ENCODE measurements at regions not wholly inside any gene's neighbourhood (a gene's known extent, or its start where the extent isn't known, plus 50 kb on each side); places are given as distances from the start of the nearest gene placed in this dataset.
"Not testable (repeated sequence)": the region's sequence is repeated elsewhere in the genome, so short reads cannot be mapped to it uniquely, and the experiment has no call there.

DNA sequence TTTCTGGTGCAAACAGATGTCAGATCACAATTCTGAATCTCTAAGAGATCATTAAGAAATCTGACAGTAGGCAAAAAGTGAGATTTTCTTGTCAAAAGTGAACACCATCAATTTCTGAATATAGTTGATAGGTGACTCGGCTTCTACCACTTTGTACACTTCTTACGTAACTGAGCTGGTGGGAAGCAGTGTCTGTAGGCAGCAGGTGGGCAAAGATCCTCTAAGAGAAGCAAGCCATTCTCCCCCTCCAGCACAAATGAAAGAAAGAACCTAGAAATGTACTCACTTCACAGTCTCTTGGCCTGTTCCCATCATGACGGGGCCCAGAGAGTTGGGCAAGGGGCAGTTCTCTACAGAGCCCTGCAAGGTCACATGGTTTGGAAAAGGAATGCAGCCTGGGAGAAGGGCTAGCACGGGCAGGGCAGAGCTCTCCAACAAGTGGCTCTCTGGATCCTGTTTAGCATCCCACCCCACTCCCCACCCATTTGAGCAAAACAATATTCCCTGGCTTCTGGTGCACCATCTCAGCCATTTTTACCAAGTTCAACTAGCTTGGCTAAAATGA lies 412.6 kb downstream of the LTN1 start:
- no peak for DNase-seq

DNA sequence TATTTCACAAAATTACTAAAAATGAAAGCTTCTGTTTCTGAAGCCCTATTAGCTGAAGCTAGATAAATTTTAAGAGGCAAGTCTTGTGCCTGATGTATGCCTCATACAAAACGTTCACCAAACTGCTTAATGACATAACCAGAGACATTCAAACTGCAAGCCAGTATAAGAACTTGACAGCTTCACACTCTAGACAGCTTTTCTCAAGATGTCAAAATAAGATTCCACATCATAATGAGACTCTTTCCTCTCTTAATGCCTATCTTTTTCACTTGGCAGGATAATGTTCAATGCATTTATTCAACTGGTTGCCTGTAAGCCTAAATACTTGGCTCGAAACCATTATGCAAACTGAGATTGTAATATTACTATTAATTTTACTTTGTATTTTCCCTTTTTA lies 424.0 kb downstream of the LTN1 start:
- no peak for DNase-seq

DNA sequence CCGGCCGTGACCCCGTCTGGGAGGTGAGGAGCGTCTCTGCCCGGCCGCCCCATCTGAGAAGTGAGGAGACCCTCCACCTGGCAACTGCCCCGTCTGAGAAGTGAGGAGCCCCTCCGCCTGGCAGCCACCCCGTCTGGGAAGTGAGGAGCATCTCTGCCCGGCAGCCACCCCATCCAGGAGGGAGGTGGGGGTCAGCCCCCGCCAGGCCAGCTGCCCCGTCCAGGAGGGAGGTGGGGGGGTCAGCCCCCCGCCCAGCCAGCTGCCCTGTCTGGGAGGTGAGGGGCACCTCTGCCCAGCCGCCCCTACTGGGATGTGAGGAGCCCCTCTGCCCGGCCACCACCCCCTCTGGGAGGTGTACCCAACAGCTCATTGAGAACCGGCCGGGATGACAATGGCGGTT lies 428.7 kb downstream of the LTN1 start:
- DNase-seq = not testable (repeated sequence)

DNA sequence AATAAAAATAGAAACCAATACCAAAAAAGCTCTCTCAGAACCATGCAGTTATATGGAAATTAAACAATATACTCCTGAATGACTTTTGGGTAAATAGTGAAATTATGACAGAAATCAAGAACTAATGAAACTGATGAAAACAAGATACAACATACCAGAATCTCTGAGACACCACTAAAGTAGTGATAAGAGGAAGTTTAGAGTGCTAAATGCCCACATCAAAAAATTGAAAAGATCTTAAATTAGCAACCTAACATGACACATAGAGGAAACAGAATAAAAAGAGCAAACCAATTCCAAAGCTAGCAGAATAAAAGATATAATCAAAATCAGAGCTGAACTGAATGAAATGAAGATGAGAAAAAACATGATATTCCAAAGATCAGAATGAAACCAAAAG lies 430.9 kb downstream of the LTN1 start:
- no peak for DNase-seq

DNA sequence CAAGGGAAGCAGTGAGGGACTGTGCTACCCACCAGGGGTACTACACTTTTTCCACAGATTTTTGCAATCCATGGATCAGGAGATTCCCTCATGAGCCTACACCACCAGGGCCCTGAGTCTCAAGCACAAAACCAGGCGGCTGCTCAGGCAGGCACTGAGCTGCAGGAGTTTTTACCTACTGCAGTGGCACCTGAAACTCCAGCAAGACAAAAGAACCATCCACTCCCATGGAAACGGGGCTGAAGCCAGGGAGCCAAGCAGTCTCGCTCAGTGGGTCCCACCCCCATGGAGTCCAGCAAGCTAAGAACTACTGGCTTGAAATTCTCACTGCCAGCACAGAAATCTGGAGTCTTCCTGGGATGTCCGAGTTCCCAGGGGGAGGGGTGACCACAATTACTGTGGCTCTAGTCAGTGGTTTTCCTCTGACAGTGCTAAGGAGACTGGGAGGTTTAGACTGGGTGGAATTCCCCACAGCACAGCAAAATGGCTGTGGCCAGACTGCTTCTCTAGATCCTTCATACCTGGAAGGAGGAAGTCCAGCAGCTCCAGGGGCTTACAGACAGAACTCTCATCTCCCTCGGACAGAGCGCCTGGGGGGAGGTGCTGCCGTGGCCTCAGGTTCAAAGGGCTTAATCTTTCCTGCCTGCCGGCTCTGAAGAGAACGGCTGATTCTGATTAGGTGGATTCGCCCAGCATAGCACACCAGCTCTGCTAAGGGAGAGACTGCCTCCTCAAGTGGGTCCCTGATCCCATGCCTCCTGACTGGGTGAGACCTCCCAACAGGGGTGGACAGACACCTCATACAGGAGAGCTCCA lies 437.8 kb downstream of the LTN1 start:
- DNase-seq = no peak

DNA sequence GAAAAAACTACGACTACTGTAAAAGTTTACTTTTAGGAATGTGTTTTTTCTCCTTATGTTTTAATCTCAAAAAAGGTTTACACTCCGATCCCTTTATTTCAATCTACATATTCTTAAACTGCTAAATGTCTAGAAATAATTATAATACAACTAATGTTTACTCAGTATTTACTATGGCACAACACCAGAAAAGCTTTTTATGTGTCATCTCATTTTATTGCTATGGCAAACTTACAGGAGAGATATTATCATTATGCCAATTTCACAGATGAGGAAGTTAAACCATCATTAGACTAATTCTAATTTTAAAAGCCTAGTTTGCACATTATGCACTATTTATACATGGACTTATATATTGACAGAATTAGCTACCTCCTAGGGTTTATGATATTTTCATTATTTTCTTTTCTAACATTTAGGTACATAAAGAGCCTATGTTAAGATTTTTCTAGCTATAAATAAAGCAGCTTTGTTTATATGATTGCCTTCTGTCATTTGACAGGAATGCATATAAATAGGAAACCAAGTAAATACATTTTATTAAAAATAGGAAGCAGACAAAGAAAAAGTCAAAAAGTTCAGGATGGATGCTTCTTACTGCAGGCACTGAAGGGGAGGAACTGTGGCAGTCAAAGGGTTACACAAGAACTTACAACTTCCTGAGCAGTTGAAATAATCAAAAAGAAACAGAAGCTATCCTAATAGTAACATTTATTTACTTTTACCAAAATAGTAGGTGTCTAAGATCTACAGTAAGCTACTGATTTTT lies 442.4 kb downstream of the LTN1 start:
- no peak for DNase-seq

DNA sequence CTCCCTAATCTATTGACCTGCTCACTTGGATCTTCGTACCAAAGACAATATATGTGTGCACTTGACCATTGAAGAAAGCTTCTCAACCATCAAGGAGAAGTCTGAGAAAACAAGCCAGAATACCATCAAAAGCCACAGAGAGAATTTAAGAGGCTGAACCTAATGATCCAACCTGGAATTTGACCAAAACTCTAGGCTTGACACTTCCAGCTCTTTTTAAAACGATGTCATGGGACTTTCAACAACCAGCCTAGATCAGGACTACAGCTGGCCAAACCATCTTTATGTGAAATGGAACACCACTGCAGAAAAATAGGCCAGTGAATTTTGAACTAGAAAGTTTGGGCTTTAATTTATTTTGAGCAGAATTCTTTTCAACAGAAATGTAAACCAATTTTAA lies 444.4 kb downstream of the LTN1 start:
- no peak for DNase-seq

DNA sequence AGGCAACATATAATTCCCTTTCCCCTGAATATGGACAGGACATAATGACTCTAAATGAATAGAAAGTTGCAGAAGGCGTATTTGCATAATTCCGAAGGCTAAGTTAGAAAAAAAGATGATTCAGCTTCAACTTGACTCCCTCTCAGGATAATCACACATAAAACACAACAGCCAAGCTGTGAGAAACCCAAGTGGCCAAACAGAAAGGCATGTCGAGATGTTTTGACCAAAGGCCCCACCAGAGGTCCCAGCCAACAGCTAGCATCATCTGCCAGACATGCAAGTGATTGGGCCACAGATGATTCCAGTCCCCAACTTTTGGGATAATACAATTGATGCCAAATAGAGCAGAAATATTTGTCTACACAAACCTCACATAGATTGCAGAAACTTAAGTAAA lies 444.9 kb downstream of the LTN1 start:
- no peak for DNase-seq

DNA sequence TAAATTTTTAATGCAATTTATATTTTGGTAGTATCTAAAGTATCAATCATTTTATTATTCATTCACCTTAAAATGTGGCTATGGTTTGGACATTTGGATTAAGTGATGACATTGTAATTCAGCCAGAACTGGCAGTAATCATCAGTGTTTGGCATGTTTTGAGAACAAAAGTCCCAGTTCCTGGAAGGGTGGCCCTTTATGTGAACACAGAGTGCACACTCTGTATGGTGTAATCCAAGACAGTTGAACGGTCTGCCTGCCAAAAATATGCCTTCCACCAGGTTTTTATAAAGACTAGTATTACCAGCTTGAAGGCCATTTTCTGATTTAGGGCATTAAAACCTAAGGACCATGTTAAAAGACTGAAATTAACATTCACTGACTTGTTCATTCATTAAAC lies 448.7 kb downstream of the LTN1 start:
- no peak for DNase-seq

DNA sequence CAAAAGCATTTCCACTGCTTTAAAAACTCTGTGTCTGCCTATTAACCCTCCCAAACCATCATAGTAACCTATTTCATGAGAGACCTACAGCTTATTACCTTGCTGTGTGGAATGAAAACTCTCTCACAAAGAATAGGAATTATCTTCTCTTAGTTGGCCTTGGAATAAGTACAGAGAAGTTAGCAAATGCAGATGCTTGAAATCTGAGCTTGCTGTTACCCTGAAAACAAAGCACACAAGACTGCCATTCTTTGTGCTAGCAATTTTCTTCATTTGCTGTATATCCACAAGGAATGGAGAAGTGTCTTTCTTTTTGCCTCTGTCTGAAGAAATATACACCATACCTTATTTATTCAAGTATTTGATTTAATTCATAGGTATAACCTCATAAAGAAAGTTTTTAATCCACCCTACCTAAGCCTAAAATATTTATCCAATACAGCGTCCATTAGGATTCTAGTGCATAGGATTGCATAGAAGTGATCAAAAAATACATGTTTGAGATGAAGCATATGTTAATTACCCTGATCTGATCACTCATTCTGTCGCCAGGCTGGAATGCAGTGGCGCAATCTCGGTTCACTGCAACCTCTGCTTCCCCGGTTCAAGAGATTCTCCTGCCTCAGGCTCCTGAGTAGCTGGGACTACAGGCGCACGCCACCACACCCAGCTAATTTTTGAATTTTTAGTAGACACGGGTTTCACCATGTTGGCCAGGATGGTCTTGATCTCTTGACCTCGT lies 451.1 kb downstream of the LTN1 start:
- no peak for DNase-seq

DNA sequence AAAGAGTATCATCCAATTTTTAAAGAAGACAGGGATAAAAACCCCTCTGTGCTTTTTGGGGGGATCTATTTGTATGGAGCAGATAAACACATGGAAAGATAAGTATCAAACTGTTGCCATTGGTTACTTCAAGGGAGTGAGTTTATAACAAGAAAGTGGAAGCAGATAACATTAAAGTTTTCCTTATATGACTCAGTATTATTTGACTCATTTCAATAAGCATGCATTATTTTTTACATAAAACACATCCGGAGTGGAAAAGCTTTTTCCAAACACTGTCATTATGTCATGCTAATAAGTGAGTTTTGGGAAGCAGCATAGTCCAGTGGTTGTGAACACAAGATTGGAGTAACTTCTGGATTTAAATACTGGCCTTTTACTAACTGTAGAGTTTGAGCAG lies 452.2 kb downstream of the LTN1 start:
- DNase-seq = no peak

DNA sequence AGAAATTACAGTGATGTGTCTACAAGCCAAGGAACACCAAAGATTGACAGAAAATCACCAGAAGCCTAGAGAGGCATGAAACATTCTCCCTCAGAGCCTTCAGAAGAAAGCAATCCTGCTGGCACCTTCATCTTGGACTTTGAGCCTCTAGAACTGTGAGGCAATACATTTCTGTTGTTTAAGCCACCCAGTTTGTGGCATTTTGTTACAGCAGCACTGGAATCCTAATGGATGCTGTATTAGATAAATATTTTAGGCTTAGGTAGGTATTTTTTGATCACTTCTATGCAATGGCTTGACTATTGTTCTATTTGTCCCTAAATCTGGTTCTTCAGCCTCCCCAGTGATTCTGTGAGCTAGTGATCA lies 453.1 kb downstream of the LTN1 start:
- no peak for DNase-seq

DNA sequence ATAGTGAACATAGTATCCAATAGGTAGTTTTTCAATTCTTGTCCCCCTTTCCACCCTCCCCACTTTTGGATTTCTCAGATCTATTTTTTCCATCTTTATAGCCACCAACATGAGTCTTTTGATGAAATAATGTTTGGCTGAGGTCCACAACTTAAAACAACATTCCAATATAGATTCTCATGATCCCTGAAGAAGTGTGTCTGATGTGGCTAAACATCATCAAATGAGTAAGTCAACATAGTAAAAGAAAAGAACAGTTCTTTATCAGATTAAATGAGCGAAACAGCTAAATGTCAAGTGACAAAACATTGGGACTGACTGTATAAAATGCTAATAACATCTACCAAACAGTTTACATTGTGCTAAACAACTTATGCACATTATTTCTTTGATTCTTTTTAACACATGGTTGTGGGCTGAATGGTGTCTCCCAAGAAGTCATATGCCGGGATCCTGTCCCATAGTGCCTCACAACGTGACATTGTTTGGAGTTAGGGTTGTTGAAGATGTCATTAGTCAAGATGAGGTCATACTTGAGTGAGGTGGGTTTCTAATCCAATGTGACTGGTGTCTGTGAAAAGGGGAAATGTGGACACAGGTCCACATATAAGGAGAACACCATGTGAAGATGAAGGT lies 453.6 kb downstream of the LTN1 start:
- no peak for DNase-seq

DNA sequence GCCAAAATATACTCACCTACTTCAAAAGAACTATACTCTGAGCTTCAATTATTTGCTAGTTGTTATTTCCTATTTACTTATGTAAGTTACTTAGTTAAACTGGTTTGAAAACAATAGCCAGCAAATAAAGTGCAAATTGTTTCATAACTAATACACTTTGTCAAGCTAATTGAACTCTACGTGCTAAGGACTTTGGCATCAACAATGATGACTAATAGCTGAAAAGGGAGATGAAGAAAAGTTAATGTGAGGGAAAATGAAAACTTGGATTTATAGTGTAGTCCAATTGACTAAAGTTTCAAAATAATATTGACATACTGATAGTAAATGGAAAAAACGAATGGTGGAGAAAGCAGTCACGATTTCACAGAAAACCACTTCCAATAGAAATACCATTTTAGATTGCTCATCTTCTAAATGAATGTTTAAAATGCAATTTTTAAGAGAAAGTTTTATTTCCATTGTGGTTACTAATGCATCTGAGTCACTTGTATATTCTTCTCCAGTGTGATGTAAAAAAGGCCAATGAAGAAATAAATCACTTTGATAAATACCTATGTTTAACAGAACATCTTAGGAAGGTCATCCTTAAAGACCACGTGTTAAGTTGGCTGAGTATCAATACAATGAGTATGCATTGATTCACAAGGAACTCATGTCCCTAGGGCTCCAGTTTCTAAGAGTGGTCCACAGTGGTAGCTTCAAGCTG lies 455.2 kb downstream of the LTN1 start:
- DNase-seq = no peak

DNA sequence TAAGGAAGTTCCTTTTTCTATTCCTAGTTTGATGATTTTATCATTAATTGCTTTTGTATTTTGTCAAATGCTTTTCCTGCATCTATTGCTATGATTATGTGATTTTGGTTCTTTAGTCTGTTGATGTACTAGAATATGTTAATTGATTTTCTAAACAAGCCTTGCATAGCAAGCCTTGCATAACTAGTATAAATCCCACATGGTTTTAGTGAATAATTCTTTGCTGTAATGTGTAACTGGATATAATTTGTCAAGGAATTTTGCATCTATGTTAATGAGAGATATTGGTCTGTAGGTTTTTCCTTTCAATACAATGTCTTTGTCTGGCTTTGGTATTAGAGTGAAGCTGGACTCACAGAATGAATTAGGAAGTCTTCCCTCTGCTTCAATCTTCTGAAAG lies 460.2 kb downstream of the LTN1 start:
- DNase-seq = no peak

DNA sequence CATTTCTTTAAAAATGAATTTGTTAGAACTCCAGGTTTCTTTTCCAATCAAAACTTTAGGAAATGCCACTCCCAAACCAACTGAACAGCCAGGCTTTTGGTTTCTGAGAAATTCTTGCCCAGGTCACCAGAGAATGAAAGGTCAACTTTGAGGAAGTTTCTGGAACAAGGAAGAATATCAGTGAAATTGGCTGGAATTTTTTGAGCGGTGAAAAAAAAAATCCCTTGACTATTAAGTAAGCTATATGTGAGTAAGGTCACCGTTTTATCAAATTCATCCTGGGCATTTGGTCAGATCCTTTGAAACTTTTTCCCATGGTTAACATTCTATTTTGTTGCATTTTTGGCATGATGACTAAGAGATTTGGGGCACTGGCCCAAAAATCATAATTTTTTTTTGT lies 469.3 kb downstream of the LTN1 start:
- no peak for DNase-seq

DNA sequence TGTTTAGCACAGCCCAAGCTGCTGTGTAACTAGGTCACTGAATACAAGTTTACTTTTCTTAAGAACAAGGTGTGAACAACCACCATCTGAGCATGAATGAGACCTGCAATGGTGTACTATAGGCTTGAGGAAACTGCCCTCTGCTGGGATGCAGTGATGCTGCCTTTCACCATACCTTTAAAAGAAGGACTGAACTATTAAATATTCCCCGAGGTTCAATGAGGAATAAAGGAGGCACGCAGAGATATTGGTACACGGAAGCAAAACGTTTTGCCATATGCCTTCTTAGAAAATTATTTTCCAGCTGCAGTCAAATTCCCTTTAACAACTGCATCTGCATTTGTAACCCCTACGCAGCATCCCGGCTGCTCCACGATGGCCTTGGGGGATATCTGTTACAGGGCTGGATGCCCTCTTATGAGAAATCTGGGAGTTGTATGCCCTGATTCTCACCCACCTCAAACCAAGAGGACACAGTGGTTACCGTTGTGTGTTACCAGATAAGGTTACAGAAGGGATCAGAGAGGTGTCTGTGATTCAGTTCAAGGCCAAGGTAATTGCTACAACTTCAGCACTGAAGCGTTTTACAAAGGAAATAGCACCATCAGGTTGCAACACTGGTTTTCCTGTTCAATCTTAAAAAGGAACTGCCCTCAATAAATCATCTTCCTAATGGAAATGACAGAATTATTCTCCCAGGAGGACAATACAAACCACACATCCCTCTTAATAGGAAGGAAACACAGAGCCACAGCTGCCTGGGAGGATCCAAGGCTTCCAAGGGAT lies 470.5 kb downstream of the LTN1 start:
- DNase-seq = no peak

DNA sequence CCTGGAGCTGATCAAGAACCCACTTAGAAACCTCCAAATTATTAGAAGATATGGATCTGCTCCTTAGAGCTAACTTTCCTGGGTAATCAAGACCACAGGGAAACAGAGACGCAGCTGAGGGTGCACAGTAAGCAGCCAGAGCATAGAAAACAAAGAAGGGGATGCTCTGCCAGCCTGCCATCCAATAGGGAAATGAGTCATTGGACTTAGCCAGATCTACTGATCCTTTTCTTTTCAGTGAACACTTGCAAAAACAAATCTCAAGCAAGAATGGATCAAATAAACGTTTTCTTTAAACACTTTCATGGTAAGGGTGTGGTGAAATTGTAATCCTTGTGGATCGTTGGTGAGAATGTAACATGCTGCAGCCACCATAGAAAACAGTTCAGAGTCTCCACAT lies 474.0 kb downstream of the LTN1 start:
- DNase-seq = no peak

DNA sequence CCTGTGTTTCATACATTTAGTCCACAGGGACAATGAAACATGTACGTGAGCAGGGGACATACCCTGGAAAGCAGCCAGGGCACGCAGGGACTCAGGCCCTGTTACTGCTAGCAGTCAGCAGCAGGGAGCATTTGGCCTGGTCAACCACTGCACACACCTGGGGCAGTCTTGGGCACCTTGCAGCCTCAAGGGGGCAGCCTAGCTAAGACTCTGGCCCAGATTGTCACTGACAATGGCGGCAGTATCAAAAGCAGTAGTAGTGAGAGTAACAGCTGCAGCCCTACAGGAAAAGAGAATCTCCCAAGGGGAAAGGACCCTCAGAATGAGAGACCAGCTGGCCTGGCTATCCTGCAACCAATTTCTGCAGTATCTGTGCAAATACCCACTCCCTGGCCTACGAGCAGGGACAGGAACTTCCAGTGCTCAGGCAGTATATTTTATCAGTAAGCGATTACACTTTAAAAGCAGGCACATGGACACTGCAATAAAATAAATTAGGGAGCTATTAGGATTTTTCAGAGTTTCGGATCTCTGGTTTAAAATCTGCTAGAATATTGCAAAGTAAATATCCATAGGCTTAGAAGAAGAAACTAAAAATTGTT lies 475.6 kb downstream of the LTN1 start:
- DNase-seq = peak; percentile 75

DNA sequence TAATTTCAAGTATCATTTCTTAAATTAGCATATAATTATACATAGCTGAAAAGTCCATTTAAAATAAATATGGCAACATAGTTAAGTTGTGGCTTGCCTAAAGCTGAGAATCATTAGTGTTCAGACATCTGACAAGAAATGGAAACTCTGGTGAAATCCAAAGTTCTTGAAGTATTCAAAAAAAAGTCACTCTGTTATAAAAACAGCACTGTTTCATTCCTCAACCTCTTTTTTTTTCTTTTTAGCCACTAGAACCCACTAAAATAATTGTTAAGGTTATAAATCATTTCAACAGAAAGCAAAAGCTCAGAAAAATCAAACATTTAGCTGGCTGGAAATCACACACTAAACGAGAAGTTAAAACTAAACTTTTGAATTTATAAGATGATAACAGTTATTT lies 476.7 kb downstream of the LTN1 start:
- no peak for DNase-seq

DNA sequence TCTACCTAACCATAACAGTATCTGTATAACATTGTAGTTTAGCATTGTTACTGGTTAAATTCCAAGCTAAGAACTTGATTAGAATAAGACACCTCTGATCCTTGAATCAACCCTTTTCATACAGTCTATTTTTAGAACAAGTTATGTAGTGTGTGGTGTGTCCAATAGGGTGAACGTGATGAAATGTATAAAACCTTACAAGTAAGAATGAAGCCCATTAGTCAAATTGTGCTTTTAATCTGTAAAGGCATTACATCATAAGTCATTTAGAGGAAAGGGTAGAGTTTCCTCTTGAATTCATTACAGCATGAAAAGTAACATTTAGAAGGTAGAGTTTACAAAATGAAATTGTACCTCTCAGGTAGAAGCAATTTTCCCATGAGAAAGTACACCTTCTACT lies 479.2 kb downstream of the LTN1 start:
- DNase-seq = no peak
